ENCODE measurements at regions not wholly inside any gene's neighbourhood (a gene's known extent, or its start where the extent isn't known, plus 50 kb on each side); places are given as distances from the start of the nearest gene placed in this dataset.

DNA sequence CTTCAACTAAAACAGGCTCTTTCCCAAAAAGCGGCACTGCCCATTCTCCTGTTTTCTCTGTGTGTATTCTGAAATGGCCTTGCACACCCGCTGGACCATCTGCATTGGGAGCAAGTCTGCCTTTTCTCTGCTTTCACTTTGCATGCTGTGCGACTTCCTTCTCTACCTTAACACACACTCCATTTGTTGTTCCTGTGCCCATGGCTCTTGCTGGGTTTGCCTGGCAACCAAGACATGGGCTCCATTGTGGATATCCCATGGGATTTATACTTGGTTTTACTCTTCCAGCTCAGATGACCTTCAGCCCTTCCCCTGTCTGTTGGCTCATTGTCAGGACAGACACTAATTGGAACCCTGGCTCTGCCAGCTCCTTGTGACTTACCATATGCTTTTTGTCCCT lies 465.3 kb downstream of the REEP3 start:
- Mint-ChIP-seq H3K9me3 (peaks cover 0 to 12% (median under 1%) of the 10 kb centered on the region in 6 donors), H3K4me3 (no peak overlapping the region), H3K27ac (no peak overlapping the region)

DNA sequence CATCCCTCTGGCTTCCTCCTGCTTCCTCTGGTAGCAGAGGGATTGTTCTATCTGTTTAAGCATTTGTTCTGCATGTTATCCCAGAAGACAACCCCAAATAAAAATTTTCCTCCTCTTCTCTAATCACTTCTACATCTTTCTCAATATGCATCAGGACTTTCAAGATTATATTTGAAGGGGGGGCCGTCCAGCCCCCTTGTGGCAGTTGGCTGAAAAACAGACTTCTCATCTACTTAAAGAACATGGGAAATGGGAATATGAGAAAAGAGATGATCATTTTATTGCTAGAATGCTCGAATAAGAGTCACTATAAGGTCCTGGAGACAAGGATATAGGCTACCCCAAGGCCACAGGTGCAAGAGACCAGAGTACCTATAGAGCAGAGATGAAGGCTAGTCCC lies 466.0 kb downstream of the REEP3 start:
- Mint-ChIP-seq H3K27me3 (ENCODE audit: low read depth in 3 of 3) (peaks cover 0 to 2% (median 2%) of the 10 kb centered on the region in 3 donors), H3K4me3 (no peak overlapping the region), H3K9me3 (peaks cover 0 to 12% (median under 1%) of the 10 kb centered on the region in 6 donors), H3K27ac (no peak overlapping the region), H3K4me1 (no peaks in the 10 kb centered on the region), H3K36me3 (no peaks in the 10 kb centered on the region)
- DNase-seq: no peak

More for the DNA sequence above, 465.3 kb downstream of the REEP3 start:
- DNase-seq: no peak
- H3K27me3 Mint-ChIP-seq (ENCODE audit: low read depth in 3 of 3): peaks cover 0 to 2% (median 2%) of the 10 kb centered on the region in 3 donors
- H3K4me1 Mint-ChIP-seq: no peaks in the 10 kb centered on the region
- no peaks in the 10 kb centered on the region for H3K36me3 Mint-ChIP-seq

DNA sequence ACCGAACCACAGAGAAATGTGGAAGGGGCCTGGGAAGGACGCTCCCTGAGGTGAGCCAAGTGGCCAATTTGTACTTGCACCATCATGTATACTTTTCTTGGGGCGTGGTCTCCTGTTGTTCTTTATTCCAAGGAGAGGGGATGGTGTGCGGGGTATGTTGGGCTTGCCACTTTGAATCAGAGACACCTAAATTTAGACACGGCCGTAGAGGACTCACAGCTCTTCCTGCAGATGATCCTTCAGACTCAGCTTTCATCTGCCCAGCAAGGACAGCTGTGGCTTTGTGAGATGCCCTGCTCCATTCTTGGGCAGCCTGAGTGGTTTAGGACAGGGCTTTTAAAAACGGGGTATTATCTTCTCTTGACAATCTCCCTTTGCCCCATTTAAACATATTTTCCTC lies 473.2 kb downstream of the REEP3 start:
- Mint-ChIP-seq H3K4me1 (no peaks in the 10 kb centered on the region), H3K27ac (no peak overlapping the region), H3K27me3 (ENCODE audit: low read depth in 3 of 3) (peaks cover 0 to 2% (median 1%) of the 10 kb centered on the region in 3 donors), H3K9me3 (peaks cover 0 to 10% (median 4%) of the 10 kb centered on the region in 6 donors), H3K4me3 (no peak overlapping the region), H3K36me3 (no peaks in the 10 kb centered on the region)
- no peak for DNase-seq

DNA sequence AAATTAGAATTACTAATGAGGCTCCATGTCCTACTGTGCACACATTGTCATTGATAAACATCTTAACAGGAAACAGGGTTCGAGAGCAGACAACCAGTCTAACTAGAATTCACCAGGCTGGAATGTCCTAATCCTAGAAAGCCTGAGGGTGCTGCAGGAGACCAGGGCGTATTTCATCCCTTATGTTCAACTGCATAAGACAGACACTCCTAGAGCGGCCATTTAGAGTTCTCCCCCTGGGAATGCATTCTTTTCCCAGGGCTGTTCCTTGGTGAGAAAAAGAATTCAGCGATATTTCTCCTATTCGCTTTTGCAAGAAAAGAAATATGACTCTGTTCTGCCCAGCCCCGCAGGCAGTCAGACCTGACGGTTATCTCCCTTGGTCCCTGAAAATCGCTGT lies 486.0 kb downstream of the REEP3 start:
- H3K4me1 Mint-ChIP-seq: no peaks in the 10 kb centered on the region
- peaks cover 0 to 4% (median 2%) of the 10 kb centered on the region in 3 donors for H3K27me3 Mint-ChIP-seq (ENCODE audit: low read depth in 3 of 3)
- DNase-seq: no peak

DNA sequence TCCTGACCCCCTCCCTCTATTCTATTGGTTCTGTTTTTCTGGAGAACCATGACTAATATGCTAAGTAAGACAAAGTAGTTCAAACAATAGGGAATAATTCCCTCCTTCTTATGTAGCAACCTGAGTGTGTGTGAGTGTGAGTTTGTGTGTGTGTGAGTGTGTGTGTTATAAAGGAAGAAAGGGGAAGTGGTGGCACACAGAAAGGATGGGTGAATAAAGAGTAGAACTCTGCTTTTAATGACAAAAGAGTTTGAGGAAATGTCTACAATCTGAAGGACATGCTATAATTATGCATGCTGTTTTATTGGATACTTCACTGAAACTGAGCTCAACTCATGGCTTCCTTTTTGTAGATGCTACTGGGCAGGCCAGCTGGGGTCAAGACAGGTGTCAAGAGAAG lies 489.5 kb downstream of the REEP3 start:
- Mint-ChIP-seq H3K4me3 (no peak overlapping the region), H3K36me3 (no peaks in the 10 kb centered on the region), H3K9me3 (peaks cover 9 to 24% (median 14%) of the 10 kb centered on the region in 6 donors), H3K27ac (no peak overlapping the region), H3K4me1 (no peaks in the 10 kb centered on the region), H3K27me3 (ENCODE audit: low read depth in 3 of 3) (peaks cover 0 to 2% (median under 1%) of the 10 kb centered on the region in 3 donors)
- DNase-seq: no peak

More for the DNA sequence above, 486.0 kb downstream of the REEP3 start:
- Mint-ChIP-seq H3K9me3 (peaks cover 7 to 31% (median 18%) of the 10 kb centered on the region in 6 donors), H3K27ac (no peak overlapping the region), H3K4me3 (no peak overlapping the region), H3K36me3 (no peaks in the 10 kb centered on the region)

DNA sequence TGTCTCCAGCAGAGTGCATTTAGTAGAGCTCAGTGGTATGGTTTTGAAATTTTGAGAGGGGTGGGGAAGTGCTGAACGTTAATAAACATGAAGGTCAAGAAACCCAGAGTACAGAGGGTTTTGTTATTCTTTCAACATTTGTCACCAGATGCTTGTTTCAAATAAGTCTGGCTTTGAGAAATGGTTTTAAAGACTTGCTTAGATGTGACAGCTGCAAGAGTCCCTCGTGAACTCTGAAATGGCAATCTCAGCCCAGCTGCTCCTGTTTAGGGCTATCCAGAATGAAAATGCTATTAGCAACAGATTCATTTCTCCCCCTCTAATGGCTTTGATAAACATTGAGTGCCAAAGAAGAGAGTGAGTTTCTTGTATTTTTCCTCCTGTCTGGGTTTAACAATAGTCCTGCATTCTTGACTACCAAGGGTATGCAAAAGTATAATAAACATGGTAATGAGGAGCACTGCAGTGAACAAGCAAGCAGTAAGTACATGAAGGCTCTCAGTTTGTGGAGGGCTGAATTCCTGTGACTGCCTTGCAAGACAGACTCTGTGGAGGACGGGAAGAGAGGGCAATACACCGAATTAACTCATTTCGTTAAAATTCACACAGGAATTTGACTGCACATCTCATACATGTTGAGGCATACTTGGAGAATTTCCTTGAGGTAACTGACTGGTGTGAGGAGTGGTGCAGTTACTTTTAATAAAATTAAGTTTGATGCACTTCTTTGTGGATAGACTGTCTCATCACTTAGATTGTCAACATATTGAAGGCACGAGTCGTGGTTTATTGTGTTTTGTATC lies 490.9 kb downstream of the REEP3 start:
- DNase-seq: no peak
- no peaks in the 10 kb centered on the region for H3K27me3 Mint-ChIP-seq (ENCODE audit: low read depth in 3 of 3)
- H3K4me1 Mint-ChIP-seq: no peaks in the 10 kb centered on the region
- peaks cover 0 to 10% (median 5%) of the 10 kb centered on the region in 6 donors for H3K9me3 Mint-ChIP-seq
- no peak overlapping the region for H3K4me3 Mint-ChIP-seq
- no peak overlapping the region for H3K27ac Mint-ChIP-seq
- H3K36me3 Mint-ChIP-seq: no peaks in the 10 kb centered on the region

DNA sequence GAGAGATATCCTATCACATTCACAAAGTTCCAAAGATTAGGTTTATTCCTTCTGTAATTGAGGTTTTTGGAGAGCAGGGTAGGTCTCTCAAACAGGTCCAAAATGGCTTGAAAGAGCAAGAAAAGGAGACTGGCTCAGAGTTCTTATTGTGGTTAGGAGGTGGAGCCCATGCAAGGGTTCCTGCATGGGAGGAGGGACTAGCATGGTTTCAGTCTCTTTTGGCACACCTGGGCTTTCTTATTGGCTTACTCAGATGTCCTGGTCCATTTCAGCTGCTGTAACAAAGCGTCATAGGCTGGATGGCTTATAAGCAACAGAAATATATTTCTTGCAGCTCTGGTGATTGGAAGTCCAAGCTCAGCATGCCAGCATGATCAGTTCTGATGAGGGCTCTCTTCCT lies 493.1 kb downstream of the REEP3 start:
- peaks cover 0 to 5% (median 3%) of the 10 kb centered on the region in 6 donors for H3K9me3 Mint-ChIP-seq
- no peak overlapping the region for H3K27ac Mint-ChIP-seq
- H3K4me3 Mint-ChIP-seq: no peak overlapping the region
- no peaks in the 10 kb centered on the region for H3K4me1 Mint-ChIP-seq
- no peaks in the 10 kb centered on the region for H3K36me3 Mint-ChIP-seq
- no peak for DNase-seq
- no peaks in the 10 kb centered on the region for H3K27me3 Mint-ChIP-seq (ENCODE audit: low read depth in 3 of 3)

DNA sequence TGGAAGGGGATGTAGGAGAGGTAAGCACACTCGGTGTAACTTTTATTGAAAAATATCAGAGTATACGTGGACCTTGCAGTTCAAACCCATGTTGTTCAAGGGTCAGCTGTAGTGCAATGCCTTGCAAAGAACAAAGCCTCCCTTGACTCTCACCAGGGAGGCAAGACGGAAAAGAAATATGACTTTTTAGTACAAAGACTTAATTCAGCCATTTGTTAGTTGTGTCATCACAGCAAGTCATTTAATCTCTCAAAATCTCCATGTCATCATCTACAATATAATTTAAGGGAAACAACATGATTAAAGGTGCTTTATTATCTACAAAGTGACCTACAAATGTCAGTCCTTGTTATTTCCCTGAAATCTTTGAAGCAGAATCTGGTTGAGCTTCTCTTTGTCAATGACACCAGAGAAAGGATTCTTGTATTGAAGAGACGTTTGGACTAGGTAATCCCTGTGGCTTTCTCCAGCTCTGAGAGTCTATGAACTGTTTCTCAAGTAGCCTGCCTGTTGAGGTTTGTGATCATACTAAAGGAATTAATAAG lies 502.8 kb downstream of the REEP3 start:
- no peak overlapping the region for H3K27ac Mint-ChIP-seq
- H3K27me3 Mint-ChIP-seq (ENCODE audit: low read depth in 3 of 3): peaks cover 0 to 2% (median 1%) of the 10 kb centered on the region in 3 donors
- H3K9me3 Mint-ChIP-seq: peaks cover 5 to 18% (median 8%) of the 10 kb centered on the region in 6 donors
- no peaks in the 10 kb centered on the region for H3K36me3 Mint-ChIP-seq
- no peak for DNase-seq
- no peak overlapping the region for H3K4me3 Mint-ChIP-seq
- H3K4me1 Mint-ChIP-seq: no peaks in the 10 kb centered on the region

DNA sequence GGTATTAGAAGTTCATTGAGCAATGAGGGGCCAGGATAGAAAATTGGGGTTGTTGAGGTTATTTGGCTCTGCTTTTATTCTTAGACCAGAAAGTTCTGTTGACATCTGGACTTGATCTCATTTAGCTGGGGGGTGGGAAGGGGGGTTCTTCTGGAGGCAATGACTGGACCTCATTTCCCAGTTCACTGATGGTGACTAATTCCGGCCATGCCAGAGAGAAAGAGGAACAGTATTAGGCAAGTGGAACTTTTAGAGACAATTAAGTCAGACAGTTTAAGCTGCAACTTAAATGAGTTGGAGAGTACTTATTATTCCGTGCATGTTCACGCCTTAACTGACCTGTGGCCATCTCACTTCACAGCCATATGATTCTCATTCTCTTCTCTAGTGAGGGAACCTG lies 512.5 kb downstream of the REEP3 start:
- H3K4me1 Mint-ChIP-seq: no peaks in the 10 kb centered on the region

DNA sequence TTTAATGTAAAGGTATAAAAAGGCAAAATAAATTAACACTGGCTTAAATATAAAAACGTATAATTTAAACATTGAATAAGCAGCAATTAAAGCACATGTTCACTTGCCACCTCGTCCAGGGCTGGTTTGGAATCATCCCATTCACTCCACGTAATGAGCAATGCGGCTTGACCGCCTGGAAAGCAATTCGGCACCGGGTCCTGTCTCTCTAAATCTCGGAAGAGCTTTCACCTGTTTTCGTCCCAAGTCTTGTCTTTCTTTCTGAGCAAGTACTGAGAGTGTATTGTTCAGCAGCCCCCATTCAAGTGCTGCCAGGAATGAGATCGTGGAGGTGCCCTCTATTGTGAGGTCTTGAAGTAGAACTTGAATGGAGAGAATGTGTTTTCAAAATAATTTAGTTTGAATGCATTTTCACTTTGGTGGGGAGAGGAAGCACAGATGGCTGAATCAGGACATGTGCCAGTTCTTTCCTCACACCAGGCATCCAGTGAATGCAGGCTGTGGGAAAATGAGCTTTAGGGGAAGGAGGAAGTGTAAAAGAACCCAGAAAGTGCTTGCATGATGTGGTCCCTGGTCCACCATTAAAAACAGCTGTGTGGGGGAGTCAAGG lies 515.2 kb downstream of the REEP3 start:
- no peak overlapping the region for H3K27ac Mint-ChIP-seq

More for the DNA sequence above, 512.5 kb downstream of the REEP3 start:
- Mint-ChIP-seq H3K4me3 (no peak overlapping the region), H3K9me3 (peaks cover 0 to 2% (median 0%) of the 10 kb centered on the region in 6 donors), H3K36me3 (no peaks in the 10 kb centered on the region), H3K27ac (no peak overlapping the region), H3K27me3 (ENCODE audit: low read depth in 3 of 3) (peaks cover 0 to 2% (median 2%) of the 10 kb centered on the region in 3 donors)
- DNase-seq: no peak

DNA sequence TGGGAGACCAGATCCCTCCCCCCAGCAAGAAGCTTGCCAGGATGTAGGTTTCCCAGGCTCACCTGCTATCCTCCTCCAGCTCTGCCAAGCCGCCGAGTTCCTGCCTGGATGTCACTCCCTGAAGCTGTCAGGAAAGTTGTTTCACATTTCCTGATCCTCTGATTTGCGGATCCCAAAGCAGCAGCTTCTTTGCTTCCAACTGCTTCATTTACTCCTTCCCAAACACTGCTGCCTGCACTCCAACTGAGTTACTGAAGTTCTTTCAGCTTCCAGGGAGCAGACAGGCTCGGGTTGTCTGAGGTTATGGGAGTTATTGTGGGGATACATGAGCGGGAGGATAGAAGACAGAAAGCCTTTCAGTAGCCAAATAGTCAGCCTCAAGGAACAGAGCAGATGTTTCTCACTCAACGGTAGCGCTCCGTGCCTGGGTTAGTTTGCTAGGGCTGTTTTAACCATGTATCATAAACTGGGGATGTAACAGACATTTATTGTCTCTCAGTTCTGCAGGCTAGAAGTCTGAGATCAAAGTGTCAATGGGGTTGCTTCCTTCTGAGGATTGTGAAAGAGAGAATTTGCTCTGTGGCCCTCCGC lies 516.0 kb downstream of the REEP3 start:
- no peak for DNase-seq
- Mint-ChIP-seq H3K9me3 (no peaks in the 10 kb centered on the region), H3K27ac (no peak overlapping the region), H3K4me3 (no peak overlapping the region), H3K4me1 (peaks cover 7 to 8% of the 10 kb centered on the region in 2 donors), H3K36me3 (no peaks in the 10 kb centered on the region), H3K27me3 (ENCODE audit: low read depth in 3 of 3) (peaks cover 2 to 4% (median 2%) of the 10 kb centered on the region in 3 donors)

More for the DNA sequence above, 515.2 kb downstream of the REEP3 start:
- Mint-ChIP-seq H3K9me3 (no peaks in the 10 kb centered on the region), H3K36me3 (no peaks in the 10 kb centered on the region), H3K27me3 (ENCODE audit: low read depth in 3 of 3) (peaks cover 2 to 4% (median 2%) of the 10 kb centered on the region in 3 donors), H3K4me1 (peaks cover 7 to 8% of the 10 kb centered on the region in 2 donors), H3K4me3 (no peak overlapping the region)
- DNase-seq: no peak

DNA sequence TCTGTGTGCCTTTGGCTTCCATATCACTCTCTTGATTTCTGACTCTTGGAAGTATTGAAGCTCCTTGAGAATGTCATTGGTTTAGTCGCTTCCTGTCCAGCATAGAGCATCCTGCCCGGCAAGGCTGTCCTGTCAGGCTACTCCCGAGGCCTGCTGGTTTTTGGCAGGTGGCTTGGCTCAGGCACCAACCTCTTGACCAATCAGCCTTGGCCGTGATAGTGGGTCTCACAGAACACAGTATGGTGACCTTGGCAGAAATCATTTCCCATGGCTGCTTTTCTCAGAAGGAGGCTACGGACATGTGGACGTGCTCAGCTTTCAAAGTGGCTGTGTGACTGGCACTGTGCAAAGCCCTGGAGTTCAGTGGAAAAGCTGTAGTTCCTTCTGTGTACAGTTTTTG lies 516.9 kb downstream of the REEP3 start:
- DNase-seq: no peak
- H3K4me3 Mint-ChIP-seq: no peak overlapping the region
- no peaks in the 10 kb centered on the region for H3K9me3 Mint-ChIP-seq
- H3K27me3 Mint-ChIP-seq (ENCODE audit: low read depth in 3 of 3): peaks cover 2 to 4% (median 2%) of the 10 kb centered on the region in 3 donors
- H3K27ac Mint-ChIP-seq: no peak overlapping the region
- no peaks in the 10 kb centered on the region for H3K36me3 Mint-ChIP-seq
- peaks cover 7 to 8% of the 10 kb centered on the region in 2 donors for H3K4me1 Mint-ChIP-seq

DNA sequence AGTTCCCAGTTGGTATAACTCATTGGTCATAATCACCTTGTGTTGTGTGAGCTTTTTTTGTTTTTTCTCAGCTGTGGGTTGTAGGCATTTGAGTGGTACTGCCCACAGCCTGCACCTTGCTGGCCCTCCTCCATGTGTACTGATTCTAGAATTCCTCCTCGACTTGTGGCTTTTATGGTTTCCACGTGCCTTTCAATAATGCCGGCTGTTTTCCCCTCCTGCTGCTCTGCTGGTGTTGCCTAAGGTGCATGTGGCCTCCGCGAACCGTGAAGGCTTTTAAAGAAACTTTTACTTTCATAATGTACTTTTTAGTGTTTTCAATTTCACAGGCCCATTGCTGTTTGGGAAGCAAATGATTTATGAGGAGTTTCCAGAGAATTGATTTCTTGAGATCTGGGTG lies 518.0 kb downstream of the REEP3 start:
- H3K27me3 Mint-ChIP-seq (ENCODE audit: low read depth in 3 of 3): peaks cover 2 to 4% (median 4%) of the 10 kb centered on the region in 3 donors
- H3K4me1 Mint-ChIP-seq: peaks cover 7 to 8% of the 10 kb centered on the region in 2 donors
- DNase-seq: no peak
- no peaks in the 10 kb centered on the region for H3K36me3 Mint-ChIP-seq
- H3K27ac Mint-ChIP-seq: no peak overlapping the region
- H3K4me3 Mint-ChIP-seq: no peak overlapping the region
- H3K9me3 Mint-ChIP-seq: no peaks in the 10 kb centered on the region

DNA sequence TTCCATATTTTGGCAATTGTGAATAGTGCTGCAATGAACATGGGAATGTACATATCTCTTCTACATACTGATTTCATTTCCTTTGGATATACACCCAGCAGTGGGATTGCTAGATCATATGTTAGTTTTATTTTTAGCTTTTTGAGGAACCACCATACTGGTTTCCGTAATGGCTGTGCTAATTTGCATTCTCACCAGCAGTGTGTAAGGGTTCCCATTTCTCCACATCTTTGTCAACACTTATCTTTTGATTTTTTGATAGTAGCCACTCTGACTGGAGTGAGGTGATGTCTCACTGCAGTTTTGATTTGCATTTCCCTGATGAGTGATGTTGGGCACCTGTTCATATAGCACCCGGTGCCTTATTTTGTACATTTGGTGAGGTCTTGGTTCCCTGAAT lies 519.6 kb downstream of the REEP3 start:
- Mint-ChIP-seq H3K4me1 (peaks cover 7 to 8% of the 10 kb centered on the region in 2 donors), H3K27me3 (ENCODE audit: low read depth in 3 of 3) (peaks cover 2 to 4% (median 4%) of the 10 kb centered on the region in 3 donors), H3K27ac (no peak overlapping the region), H3K9me3 (no peaks in the 10 kb centered on the region), H3K36me3 (no peaks in the 10 kb centered on the region), H3K4me3 (peak overlapping the region; percentile 66 to 76 (median 72))
- DNase-seq: no peak

All from immature natural killer cell (primary cell).